DOHH2 (cell line): ENCODE measurements at regions not wholly inside any gene's neighbourhood (a gene's known extent, or its start where the extent isn't known, plus 50 kb on each side); places are given as distances from the start of the nearest gene placed in this dataset.

ENCODE experiments used
- H3F3A ChIP-seq: fragments of 200-600 bp; sonication (generic), shearing (Covaris generic); 2 replicates; pipeline ENCODE4 v1.6.0; 2016; ENCODE audit warnings: antibody characterized with exemption, mild to moderate bottlenecking; ENCODE audit not compliant: control insufficient read depth, insufficient read depth
- H3K27ac ChIP-seq: fragments of 200-600 bp; sonication (generic); 2 replicates; pipeline ENCODE4 v1.5.1; 2014; ENCODE audit warnings: low read depth, mild to moderate bottlenecking, low read length, moderate library complexity
- H3K27me3 ChIP-seq: fragments of 200-600 bp; sonication (generic); 2 replicates; pipeline ENCODE4 v1.6.1; 2014; ENCODE audit warnings: mild to moderate bottlenecking, low read length, mixed read lengths; ENCODE audit not compliant: control insufficient read depth
- H3K36me3 ChIP-seq: fragments of 200-600 bp; sonication (generic); 2 replicates; pipeline ENCODE4 v1.6.1; 2014; ENCODE audit warnings: mild to moderate bottlenecking, low read length, moderate library complexity, mixed read lengths; ENCODE audit not compliant: control insufficient read depth
- H3K4me1 ChIP-seq: fragments of 200-600 bp; sonication (generic); 2 replicates; pipeline ENCODE4 v1.6.1; 2014; ENCODE audit warnings: mild to moderate bottlenecking, low read length, mixed read lengths; ENCODE audit not compliant: control insufficient read depth
- H3K4me2 ChIP-seq: fragments of 200-600 bp; sonication (generic); 2 replicates; pipeline ENCODE4 v1.6.0; 2014; ENCODE audit warnings: mild to moderate bottlenecking, low read length, moderate library complexity
- H3K4me3 ChIP-seq: fragments of 200-600 bp; sonication (generic); 2 replicates; pipeline ENCODE4 v1.5.1; 2014; ENCODE audit warnings: mild to moderate bottlenecking, low read length, mixed read lengths
- H3K79me2 ChIP-seq: fragments of 200-600 bp; sonication (generic); 2 replicates; pipeline ENCODE4 v1.6.1; 2014; ENCODE audit warnings: mild to moderate bottlenecking, low read length, mixed read lengths; ENCODE audit not compliant: control insufficient read depth
- H3K9me2 ChIP-seq: fragments of 200-600 bp; sonication (generic); replicated peaks from 2 replicates; pipeline ENCODE4 v1.6.1; 2014; ENCODE audit warnings: mild to moderate bottlenecking, low read length, mixed read lengths; ENCODE audit not compliant: control insufficient read depth
- H3K9me3 ChIP-seq: fragments of 200-600 bp; sonication (generic); 2 replicates; pipeline ENCODE4 v1.6.1; 2014; ENCODE audit warnings: antibody characterized with exemption, low read length, mixed read lengths; ENCODE audit not compliant: control insufficient read depth, insufficient read depth
- H4K20me1 ChIP-seq: fragments of 200-600 bp; sonication (generic); 2 replicates; pipeline ENCODE4 v1.6.0; 2014; ENCODE audit warnings: low read depth, mild to moderate bottlenecking, antibody characterized with exemption, low read length, moderate library complexity; ENCODE audit not compliant: control insufficient read depth, insufficient read depth
- CTCF ChIP-seq: fragments of 200-600 bp; sonication (generic); IDR thresholded peaks from one replicate; pipeline ENCODE4 v1.5.1; 2014; ENCODE audit warnings: antibody characterized with exemption, mild to moderate bottlenecking, low read depth, low read length; ENCODE audit not compliant: poor library complexity, severe bottlenecking
- EZH2phosphoT487 ChIP-seq: fragments of 200-600 bp; sonication (generic); IDR thresholded peaks from 2 replicates; pipeline ENCODE4 v1.6.1; 2017; ENCODE audit warnings: borderline replicate concordance, mild to moderate bottlenecking, antibody characterized with exemption, low read length, moderate library complexity, mixed read lengths

GRCh38 chr4:179601671-179602070, 2159.4 kb upstream of the AGA start:
- no peaks in the 10 kb centered on the region for H3K36me3 ChIP-seq
- H3K9me2 ChIP-seq = no peaks in the 10 kb centered on the region
- no peaks in the 10 kb centered on the region for H3K27me3 ChIP-seq
- no peaks in the 10 kb centered on the region for H3F3A ChIP-seq
- H3K27ac ChIP-seq = no peak overlapping the region
- H3K4me2 ChIP-seq = no peak overlapping the region
- no peaks in the 10 kb centered on the region for H3K4me1 ChIP-seq
- no peak overlapping the region for H3K4me3 ChIP-seq
- no peaks in the 10 kb centered on the region for H3K9me3 ChIP-seq
- TF ChIP-seq CTCF (no peak), EZH2phosphoT487 (no peak)
- H4K20me1 ChIP-seq = no peaks in the 10 kb centered on the region
- no peaks in the 10 kb centered on the region for H3K79me2 ChIP-seq

DNA sequence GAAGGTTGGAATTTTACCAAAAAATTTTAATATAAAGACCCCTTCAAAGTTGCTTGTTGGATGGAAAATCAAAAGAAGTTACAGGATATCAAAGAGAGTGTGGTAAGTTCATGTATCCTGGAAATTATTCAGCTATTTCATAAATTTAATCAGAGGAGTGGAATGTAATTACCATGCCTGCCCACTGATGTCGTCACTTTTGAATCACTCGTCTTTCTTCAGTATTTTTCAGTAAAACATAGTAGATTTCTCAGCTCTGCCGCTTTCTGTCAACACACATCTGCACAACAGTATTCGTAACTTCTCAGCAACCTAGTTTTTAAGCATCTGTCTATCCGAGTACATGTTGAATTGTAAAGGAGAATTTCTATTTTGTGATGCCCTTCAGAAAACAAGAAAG, 2163.0 kb upstream of the AGA start:
- no peaks in the 10 kb centered on the region for H3K79me2 ChIP-seq
- H3K27me3 ChIP-seq = no peaks in the 10 kb centered on the region
- H3K4me3 ChIP-seq = no peak overlapping the region
- no peak for TF ChIP-seq EZH2phosphoT487
- TF ChIP-seq CTCF = no peak
- no peaks in the 10 kb centered on the region for H3K9me2 ChIP-seq
- no peaks in the 10 kb centered on the region for H3K4me1 ChIP-seq
- no peaks in the 10 kb centered on the region for H3F3A ChIP-seq
- H3K36me3 ChIP-seq = no peaks in the 10 kb centered on the region
- H3K27ac ChIP-seq = no peak overlapping the region
- H3K9me3 ChIP-seq = no peaks in the 10 kb centered on the region
- H3K4me2 ChIP-seq = no peak overlapping the region
- H4K20me1 ChIP-seq = no peaks in the 10 kb centered on the region

DNA sequence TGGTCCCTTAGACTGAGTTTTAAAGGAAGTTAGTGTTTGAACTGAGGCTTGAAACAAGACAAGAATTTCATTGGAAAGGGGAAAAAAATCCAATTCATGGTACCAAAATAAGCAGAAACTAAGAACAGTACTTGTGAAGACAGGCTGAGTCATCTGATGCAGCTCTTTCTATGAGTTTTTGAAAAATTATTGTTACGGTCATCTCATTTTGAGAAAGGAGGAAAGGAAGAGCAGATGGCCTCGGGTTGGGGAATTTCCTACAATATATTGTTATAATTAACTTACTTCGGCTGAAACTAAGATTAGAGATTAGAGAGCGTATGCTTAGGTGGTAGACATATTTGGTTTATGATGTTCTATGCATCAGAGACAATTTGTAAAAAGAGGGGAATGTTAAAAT, 2164.8 kb upstream of the AGA start:
- Histone ChIP-seq H3K27ac (no peak overlapping the region), H3K4me1 (no peaks in the 10 kb centered on the region), H3K9me3 (no peaks in the 10 kb centered on the region), H3K27me3 (no peaks in the 10 kb centered on the region), H3F3A (no peaks in the 10 kb centered on the region), H3K4me3 (no peak overlapping the region), H4K20me1 (no peaks in the 10 kb centered on the region), H3K36me3 (no peaks in the 10 kb centered on the region), H3K9me2 (no peaks in the 10 kb centered on the region), H3K4me2 (no peak overlapping the region), H3K79me2 (no peaks in the 10 kb centered on the region)
- TF ChIP-seq CTCF = no peak
- TF ChIP-seq EZH2phosphoT487 = no peak

GRCh38 chr4:179615704-179616103, 2173.5 kb upstream of the AGA start:
- TF ChIP-seq CTCF = no peak
- TF ChIP-seq EZH2phosphoT487 = no peak
- H3F3A ChIP-seq = no peaks in the 10 kb centered on the region
- no peaks in the 10 kb centered on the region for H3K4me1 ChIP-seq
- H3K27me3 ChIP-seq = no peaks in the 10 kb centered on the region
- H4K20me1 ChIP-seq = no peaks in the 10 kb centered on the region
- no peaks in the 10 kb centered on the region for H3K79me2 ChIP-seq
- H3K36me3 ChIP-seq = no peaks in the 10 kb centered on the region
- no peak overlapping the region for H3K4me3 ChIP-seq
- H3K9me2 ChIP-seq = no peaks in the 10 kb centered on the region
- H3K4me2 ChIP-seq = no peak overlapping the region
- no peak overlapping the region for H3K27ac ChIP-seq
- H3K9me3 ChIP-seq = no peaks in the 10 kb centered on the region
